ENCODE measurements at regions not wholly inside any gene's neighbourhood (a gene's known extent, or its start where the extent isn't known, plus 50 kb on each side); places are given as distances from the start of the nearest gene placed in this dataset.

DNA sequence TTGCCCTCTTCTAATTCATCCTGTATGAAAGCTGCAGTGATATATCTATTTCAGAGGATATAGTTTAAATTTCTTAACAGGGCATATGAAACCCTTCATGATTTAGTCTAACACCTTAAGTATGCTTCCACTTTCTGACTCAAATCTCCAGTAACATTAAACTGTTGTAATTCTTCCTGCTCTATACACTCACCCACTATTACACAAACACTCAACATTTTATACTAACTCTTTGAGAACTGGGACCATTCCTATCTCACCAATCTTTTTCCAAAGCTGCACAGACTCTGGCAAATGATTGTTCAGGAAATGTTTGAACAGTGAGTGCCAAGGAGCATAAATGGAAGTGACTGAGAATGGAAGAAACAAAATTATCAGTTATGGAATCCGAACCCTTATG, 560.4 kb upstream of the DPPA4 start:
- no peak for DNase-seq (ENCODE audit: low spot score)
- ATAC-seq = no peak

- DNase-seq (ENCODE audit: low spot score) = no peak
- ATAC-seq = no peak
These were observed 562.6 kb upstream of the DPPA4 start for GRCh38 chr3:109899925-109900324.

GRCh38 chr3:109900783-109901182, 563.4 kb upstream of the DPPA4 start:
- no peak for DNase-seq (ENCODE audit: low spot score)
- no peak for ATAC-seq

DNA sequence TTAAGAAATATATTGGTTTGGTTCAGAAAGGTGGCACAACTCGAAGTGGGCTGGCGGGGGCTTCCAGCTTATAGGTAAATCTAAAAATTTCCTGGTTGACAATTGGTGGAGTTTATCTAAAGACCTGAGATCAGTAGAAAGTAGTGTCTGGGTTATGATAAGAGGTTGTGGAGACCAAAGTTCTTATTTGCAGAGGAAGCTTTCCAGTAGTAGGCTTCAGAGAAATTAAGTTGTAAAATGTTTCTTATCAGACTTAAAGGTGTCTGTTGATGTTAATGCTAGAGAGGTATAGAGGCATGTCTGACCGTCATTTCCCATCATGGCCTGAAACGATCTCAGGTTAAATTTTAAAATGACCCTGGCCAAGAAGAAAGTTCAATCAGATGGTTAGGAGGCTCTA, 565.2 kb upstream of the DPPA4 start:
- no peak for ATAC-seq

GRCh38 chr3:109903100-109903499, 565.8 kb upstream of the DPPA4 start:
- DNase-seq (ENCODE audit: low spot score) = no peak
- no peak for ATAC-seq

More for the DNA sequence above, 565.2 kb upstream of the DPPA4 start:
- DNase-seq (ENCODE audit: low spot score) = no peak

- no peak for DNase-seq (ENCODE audit: low spot score)
- no peak for ATAC-seq
These were observed 573.4 kb upstream of the DPPA4 start for GRCh38 chr3:109910772-109911171.

DNA sequence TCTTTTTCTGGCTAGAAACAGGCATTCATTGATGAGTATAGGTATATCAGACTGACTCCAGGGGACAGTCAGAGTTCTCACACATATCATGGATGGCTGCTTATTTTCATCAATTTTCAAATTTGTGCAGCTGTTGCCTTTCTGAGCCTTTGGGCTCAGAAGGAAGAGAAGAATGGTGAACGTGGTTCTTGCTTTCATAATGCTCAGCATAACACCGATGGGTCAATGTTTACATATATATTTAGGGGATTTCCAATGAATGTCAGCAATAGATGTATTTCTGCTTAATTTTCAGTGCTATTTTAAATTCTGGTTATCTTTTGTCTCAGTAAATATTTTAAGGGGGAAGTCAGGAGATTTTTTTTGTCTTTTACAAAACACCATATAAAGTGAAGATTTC, 581.4 kb upstream of the DPPA4 start:
- DNase-seq (ENCODE audit: low spot score) (no peak), ATAC-seq (no peak)

DNA sequence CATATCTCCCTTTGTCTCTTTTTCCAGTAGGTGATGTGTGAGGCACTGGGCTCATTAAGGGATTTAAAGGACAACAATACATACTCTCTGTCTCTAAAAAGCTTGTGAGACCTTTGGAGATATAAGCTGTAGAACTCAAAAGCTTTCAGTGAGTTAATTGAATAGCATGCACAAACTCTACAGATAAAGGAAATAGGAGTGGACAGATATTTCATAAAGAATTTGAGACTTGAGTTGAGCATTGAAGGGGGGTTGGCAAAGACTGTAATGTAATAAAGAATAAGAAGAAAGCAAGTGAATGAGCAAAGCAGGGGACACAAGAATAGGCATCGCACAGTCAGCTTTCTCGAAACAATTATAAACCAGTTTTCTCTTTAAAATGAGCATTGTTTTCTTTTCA, 583.4 kb upstream of the DPPA4 start:
- DNase-seq (ENCODE audit: low spot score) (no peak), ATAC-seq (no peak)

GRCh38 chr3:109921509-109921908, 584.2 kb upstream of the DPPA4 start:
- DNase-seq (ENCODE audit: low spot score) = no peak
- no peak for ATAC-seq

GRCh38 chr3:109922856-109923255, 585.5 kb upstream of the DPPA4 start:
- ATAC-seq = no peak

DNA sequence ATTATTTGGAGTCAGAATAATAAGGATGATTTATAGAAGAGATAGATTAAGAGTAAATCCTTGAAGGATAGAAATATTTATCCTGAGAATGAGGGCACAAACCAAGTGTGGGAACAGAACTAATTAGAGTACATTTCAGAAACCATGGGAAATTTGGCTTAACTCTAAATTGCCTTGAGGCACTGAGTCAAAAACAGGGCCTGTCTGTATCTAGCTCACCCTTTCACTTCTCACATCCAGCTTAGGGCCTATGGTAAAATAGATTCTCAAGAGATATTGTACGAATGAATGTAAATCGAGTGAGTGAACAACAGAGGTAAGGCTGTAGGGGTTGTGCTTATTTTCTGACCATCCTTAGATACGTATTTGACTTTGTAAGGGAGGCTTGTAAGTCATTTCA, 586.1 kb upstream of the DPPA4 start:
- ATAC-seq (no peak), DNase-seq (ENCODE audit: low spot score) (no peak)

More at GRCh38 chr3:109922856-109923255, 585.5 kb upstream of the DPPA4 start:
- no peak for DNase-seq (ENCODE audit: low spot score)

DNA sequence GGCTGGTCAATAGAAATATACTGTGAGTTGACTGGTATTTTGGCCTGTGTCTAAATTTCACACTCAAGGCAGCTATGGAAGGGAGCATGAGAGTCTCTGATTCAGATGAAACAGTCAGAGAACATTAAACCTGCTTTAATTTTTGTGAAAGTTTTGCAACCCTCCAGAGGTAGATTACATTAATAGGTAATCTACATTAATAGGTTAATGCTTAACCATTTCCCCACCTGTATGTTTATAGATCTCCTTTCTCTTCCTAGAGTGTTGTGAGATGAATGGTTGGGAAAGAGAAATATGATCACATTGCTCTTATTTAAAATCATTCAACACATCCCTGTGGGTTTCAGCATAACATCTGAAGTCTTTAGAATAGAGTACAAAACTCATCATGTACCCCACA, 586.9 kb upstream of the DPPA4 start:
- no peak for DNase-seq (ENCODE audit: low spot score)
- no peak for ATAC-seq

GRCh38 chr3:109926376-109926775, 589.0 kb upstream of the DPPA4 start:
- ATAC-seq = no peak
- DNase-seq (ENCODE audit: low spot score) = no peak

DNA sequence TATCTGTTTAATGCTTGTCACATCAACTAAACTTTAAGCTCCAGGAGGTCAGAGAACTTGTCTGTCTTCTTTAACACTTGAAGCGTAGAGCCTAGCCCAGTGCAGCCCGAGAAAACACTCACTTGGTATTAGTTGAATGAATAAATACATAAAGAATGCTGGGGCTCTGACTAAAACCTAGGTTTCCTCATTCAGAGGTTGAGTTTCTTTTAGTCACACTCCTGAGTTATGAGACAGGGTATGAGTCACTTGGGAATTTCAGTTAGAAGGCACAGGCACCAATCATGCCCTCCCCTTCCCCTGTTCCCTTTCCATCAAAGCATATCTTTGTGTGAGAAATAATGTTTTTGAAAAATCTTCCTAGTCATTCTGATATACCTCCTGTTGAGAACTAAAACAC, 589.8 kb upstream of the DPPA4 start:
- no peak for DNase-seq (ENCODE audit: low spot score)
- ATAC-seq = no peak

GRCh38 chr3:109927726-109928125, 590.4 kb upstream of the DPPA4 start:
- no peak for DNase-seq (ENCODE audit: low spot score)

GRCh38 chr3:109930582-109930981, 593.2 kb upstream of the DPPA4 start:
- DNase-seq (ENCODE audit: low spot score) = no peak
- ATAC-seq = no peak

More at GRCh38 chr3:109927726-109928125, 590.4 kb upstream of the DPPA4 start:
- no peak for ATAC-seq

DNA sequence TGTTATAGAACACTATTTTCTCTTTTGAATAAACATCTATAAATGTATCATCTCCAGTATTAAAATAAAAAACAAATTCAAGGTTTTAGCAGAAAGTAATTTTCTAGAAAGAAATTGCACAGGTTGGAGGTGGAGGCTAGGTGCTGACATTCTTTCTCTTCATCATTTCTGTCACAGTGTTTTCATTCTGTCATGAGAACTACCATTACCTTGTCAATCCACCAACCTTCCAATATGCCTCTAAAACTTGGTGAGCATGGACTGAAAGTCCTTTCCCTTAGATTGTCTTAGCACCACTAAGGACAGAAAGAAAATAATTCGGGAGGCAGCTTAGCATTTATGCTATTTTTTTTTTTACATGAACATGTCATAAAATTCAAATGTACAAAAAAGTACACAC, 596.2 kb upstream of the DPPA4 start:
- ATAC-seq = no peak

GRCh38 chr3:109939817-109940216, 602.5 kb upstream of the DPPA4 start:
- ATAC-seq = no peak

More for the DNA sequence above, 596.2 kb upstream of the DPPA4 start:
- DNase-seq (ENCODE audit: low spot score) = no peak

GRCh38 chr3:109943181-109943580, 605.8 kb upstream of the DPPA4 start:
- no peak for DNase-seq (ENCODE audit: low spot score)
- ATAC-seq = no peak

More at GRCh38 chr3:109939817-109940216, 602.5 kb upstream of the DPPA4 start:
- DNase-seq (ENCODE audit: low spot score) = no peak

DNA sequence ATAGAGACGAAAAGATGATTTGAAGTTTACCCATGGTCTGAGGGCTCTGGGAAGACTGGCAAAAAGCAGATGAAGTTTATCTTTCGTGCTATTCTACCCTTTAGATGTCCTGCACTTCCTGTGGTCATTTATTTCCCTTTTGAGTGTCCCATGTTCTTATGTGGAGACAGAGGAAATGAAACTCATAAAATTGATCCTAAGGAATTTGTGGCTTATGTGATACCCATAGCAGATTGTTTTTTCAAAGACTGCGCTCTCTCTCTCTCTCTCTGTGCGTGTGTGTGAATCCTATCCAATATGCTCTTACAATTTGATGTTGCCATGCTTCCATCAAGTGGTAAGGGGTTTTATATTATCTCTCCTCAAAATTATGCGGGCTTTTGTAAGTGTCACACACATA, 607.5 kb upstream of the DPPA4 start:
- ATAC-seq = no peak
- DNase-seq (ENCODE audit: low spot score) = no peak

GRCh38 chr3:109952924-109953323, 615.6 kb upstream of the DPPA4 start:
- ATAC-seq (no peak), DNase-seq (ENCODE audit: low spot score) (no peak)

GRCh38 chr3:109963831-109964230, 626.5 kb upstream of the DPPA4 start:
- ATAC-seq = no peak
- no peak for DNase-seq (ENCODE audit: low spot score)

DNA sequence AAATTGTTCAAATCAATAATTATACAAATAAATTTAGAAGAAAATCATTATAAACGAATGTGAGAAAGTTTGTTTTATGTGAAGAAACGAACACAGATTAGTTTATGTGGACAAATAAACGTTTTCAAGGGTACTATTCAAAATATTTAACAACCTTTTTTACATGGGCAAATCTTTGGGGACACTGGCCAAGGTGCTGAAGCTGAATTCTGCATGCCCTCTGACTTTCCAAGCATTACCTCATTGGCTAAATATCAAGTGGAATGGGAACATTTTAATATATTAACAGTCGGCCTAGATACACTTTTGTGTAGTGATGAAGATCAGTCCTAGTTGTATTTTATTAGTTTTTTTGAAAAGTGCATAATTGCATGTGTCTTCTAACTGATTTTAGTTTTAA, 636.4 kb upstream of the DPPA4 start:
- DNase-seq (ENCODE audit: low spot score) (no peak), ATAC-seq (no peak)

- ATAC-seq = no peak
- no peak for DNase-seq (ENCODE audit: low spot score)
These were observed 640.6 kb upstream of the DPPA4 start for GRCh38 chr3:109977897-109978296.

Measured in left lobe of liver (tissue), 2 donors.